LHCN-M2 (cell line): ENCODE measurements at regions not wholly inside any gene's neighbourhood (a gene's known extent, or its start where the extent isn't known, plus 50 kb on each side); places are given as distances from the start of the nearest gene placed in this dataset.
"Not testable (repeated sequence)": the region's sequence is repeated elsewhere in the genome, so short reads cannot be mapped to it uniquely, and the experiment has no call there.

Experiments used
- DNase-seq: peaks from one replicate; pipeline ENCODE4 v3.0.0-alpha.2; 2012; ENCODE audit warnings: low read depth

DNA sequence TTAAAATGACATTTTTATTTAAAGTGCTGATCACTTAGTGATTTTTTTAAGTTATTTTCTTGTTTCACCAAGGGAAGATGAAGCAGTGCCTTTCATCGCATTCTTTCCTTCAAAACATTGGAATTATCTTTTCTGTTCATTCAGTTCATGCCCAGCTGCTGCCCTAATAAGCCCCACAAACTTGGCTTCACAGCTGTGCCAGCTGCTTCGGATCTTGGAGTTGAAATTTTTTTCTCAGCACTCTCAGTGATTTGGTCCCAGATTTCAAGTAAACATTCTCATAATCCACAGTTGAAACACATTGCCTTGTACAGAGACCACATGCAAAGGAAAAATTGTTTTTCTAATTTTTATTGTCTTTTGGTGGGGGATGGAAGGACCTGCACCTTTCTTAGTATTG is 353.3 kb upstream of the LRP1B start:
- DNase-seq, result no peak

GRCh38 chr2:142483653-142484052 is 352.8 kb upstream of the LRP1B start:
- no peak for DNase-seq

GRCh38 chr2:142478206-142478605 is 347.4 kb upstream of the LRP1B start:
- no peak for DNase-seq

DNA sequence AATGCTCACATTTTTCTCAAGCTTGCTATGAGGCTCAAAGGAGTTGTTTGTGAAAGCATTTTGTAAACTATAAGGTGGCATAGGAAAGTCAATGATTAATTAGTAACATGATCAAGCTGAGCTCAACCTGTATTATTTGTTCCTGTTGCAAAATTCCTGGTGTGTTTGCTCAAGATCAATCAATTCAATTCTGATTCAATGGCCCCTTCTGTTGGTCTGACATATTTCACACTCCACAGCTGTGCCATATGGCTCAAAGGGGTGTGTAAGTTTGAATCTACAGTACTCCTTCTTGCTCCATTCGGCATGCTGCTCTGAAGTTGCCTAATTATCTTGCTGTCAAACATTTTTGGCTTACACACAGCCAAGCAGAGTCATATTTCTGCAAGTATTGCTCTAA is 341.6 kb upstream of the LRP1B start:
- DNase-seq, result no peak

DNA sequence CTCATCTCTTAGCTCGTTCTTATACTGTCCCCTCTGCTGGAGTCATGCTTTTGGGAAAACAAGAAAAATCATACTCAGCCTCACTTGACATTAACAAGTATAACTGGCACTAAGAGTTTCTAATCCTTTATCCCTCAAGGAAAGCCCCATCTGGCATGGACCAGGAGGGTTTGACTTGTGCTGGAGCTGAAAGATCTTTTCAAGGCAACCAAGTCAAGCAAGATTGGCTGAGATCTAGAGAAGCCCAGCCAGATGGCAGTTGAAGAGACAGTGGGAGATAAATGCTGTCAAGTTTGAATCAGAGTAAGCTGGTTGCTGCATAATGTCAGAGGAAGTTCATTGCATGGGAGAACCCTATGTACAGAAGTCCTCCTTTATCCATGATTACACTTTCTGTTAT is 336.5 kb upstream of the LRP1B start:
- DNase-seq, result no peak

DNA sequence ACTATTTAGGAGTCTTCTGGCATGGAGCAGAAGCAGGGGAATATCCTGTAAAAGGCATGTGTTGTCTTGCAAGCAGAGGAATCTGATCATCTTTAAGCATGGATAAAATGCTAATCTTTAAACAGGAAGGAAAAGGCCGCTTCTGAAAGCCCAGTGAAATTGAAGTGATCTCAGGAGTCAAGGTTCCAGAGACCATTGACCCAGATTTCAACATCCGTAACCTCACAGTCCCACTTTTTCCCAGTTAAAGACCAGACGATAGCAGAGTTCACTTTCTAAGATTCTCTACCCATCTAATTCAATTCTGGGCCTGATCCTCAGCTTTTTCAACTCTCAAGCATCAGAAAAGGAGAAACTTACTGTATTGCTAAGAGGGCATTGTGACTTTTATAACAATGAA is 332.2 kb upstream of the LRP1B start:
- no peak for DNase-seq

DNA sequence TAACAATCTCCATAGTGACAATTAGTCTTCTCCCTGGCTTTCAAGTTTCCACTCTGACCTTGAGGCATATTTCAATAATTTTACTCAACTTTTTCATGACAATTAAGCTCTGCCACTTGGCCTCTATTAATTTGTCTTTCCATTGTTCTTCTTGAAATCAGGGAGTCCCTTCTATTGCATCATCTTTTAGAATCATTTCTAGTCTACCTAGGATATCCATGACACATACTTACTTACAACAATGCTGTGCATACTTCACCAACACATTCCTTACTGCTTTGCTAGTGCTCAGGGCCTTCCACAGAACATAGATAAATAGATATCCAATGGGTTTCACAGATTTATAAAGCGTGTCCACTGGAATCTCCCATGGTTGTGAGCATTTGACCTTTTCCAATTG is 331.5 kb upstream of the LRP1B start:
- DNase-seq, result no peak

- no peak for DNase-seq
Measured at GRCh38 chr2:142445551-142446072, 314.8 kb upstream of the LRP1B start.

DNA sequence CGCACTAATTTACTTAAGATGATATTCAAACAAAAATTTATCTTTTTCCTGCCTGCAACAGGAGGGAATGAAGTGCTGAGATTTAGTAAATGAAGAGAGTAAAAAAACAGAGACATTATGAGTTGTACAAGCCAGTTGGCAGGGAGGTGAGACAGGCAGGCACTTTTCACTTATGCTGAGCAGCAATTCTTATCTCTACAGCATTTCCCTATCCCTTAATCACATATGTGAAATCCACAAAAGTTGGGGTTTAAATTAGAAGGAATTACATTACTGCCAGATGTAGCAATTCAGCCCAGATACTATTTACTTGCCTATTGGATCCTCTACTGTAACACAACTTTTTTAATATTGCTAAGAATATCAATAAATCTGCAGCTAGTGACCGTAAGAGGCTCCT is 314.2 kb upstream of the LRP1B start:
- DNase-seq, result no peak

GRCh38 chr2:142435847-142436246 is 305.0 kb upstream of the LRP1B start:
- DNase-seq, result no peak

GRCh38 chr2:142426064-142426463 is 295.2 kb upstream of the LRP1B start:
- DNase-seq, result no peak

GRCh38 chr2:142425551-142425950 is 294.7 kb upstream of the LRP1B start:
- no peak for DNase-seq

DNA sequence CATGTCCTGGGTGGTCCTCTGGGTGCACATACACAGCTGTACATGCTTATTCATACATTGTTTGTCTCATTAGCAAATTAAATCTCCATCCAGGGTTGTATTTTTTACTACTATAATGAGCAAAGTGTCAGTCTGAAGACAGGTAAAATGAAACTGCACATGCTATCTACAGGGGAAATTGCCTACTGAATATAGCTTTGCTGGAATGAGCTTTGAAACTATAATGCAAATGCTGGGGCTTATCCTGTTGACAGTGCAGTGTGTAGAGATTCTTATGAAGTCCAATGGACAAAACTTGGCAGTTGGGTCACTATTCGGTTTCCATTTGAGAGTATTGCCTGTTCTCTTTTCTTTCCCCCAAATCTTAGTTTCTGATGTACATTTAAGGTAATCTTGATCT is 292.8 kb upstream of the LRP1B start:
- no peak for DNase-seq

DNA sequence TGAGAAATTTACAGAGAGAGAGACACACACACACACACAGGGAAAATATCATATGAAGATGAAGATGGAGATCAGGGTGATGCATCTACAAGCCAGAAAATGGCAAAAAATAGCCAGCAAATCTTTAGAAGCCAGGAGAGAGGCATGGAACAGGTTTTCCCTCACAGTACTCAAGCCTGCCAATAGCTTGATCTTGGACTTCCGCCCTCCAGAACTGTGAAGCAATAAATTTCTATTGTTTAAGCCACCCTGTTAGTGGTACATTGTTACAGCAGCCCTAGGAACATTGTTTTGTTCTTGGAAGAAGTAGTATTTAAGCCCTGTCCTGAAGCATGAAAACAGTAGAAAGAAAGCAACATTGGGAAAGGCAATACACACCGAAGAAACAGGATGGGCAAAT is 292.0 kb upstream of the LRP1B start:
- DNase-seq, result no peak

GRCh38 chr2:142422041-142422440 is 291.2 kb upstream of the LRP1B start:
- DNase-seq, result no peak

- not testable (repeated sequence) for DNase-seq
Measured at GRCh38 chr2:142418699-142419098, 287.9 kb upstream of the LRP1B start.

DNA sequence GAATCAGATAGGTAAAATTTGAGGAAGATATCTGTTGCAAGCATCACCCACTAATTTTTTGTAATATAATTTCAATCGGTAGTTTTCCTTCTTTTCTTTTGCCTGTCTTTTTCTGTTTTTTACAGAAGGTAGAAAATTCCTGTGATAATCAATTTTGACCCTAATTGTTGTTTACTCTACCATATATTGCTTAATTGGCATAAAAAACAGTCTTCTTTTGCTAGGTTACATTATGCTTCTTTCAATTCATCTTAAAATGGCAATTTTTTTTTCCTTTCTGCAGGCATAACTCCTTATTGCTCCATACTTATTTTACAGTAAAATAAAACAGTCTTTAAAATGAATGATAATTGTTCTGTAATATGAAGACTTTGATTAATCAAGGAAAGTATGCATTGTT is 286.2 kb upstream of the LRP1B start:
- no peak for DNase-seq

DNA sequence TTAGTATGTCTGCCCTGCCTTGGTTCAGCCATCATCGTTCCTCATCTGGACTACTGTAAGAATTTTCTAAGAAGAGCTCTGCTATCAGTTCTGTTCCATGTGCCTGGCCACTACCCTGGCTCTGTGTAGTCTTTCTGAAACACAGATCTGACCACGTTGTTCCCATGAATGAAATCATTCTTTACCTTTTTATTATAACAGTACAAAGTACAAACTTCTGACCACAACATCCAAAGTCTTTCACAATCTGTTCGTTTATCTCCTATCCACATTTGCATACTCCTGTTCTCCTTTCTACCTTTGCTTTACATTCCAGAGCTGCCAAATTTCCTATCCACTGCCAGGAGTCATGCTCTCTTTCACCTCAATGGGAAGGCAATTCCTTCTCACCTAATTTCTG is 284.6 kb upstream of the LRP1B start:
- DNase-seq, result no peak

DNA sequence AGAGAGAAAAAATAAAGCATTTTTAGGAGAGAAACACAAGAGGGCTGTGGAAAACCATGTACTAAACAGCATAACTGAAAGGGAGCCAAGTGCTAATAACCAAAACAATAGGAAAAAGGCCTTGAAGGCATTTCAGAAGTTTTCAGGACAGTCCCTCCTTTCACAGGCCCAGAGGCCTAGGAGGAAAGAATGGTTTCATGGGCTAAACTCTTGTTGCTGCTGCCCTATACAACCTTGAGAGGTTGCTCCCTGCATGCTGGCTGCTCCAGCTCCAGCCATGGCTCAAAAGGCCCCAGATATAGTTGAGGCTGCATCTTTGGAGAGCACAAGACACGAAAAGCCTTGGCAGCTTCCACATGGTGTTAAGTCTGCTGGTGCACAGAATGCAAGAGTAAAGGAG is 267.4 kb upstream of the LRP1B start:
- DNase-seq, result no peak

- DNase-seq, result no peak
Measured at GRCh38 chr2:142395291-142395690, 264.5 kb upstream of the LRP1B start.

- DNase-seq, result no peak
Measured at GRCh38 chr2:142380372-142380771, 249.6 kb upstream of the LRP1B start.

GRCh38 chr2:142362069-142362468 is 231.3 kb upstream of the LRP1B start:
- not testable (repeated sequence) for DNase-seq

GRCh38 chr2:142347751-142348150 is 216.9 kb upstream of the LRP1B start:
- DNase-seq, result no peak

DNA sequence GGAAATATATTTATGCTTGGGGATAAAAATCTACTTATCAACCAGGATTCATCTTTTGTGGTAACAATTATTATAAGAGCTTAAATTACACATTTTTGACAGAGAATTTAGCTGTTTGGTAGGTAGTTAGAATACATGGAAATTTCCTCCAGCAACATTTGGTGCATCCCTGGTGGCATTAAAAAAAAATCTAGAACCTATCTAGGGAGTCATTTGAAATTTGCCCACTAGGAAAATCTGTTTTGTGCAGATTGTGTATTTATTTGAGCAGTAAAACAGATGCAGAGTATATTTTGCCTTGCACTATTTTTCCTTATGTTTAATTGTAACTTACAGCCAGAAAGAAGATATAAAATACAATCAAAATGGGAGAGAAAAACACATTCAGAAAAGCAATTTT is 208.4 kb upstream of the LRP1B start:
- DNase-seq, result no peak

DNA sequence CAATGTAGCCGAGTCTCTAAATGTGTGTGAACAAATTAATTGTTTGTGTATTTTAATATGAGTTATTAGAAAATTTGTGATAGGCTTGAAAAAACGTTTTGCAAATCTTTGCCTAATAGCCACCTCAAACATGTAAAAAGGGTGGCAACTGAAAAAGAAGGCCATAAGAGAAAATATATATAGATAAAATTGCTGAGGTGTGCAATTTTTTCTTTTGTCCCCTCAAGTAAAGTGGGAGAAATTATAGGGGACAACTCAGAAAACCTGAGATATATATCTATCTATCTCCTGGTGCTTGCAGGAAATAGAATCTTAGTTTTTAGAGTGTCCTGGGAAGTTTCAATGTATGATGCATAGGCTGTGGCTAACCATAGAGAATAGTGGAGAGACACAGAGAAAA is 201.4 kb upstream of the LRP1B start:
- DNase-seq, result no peak
